OCI-LY7 (cell line): ENCODE measurements at regions not wholly inside any gene's neighbourhood (a gene's known extent, or its start where the extent isn't known, plus 50 kb on each side); places are given as distances from the start of the nearest gene placed in this dataset.

Experiments
- BruUV-seq: library from RNA; stranded (reverse); fragments of 400-500 nt; replicated peaks from 2 replicates; lab custom pipeline; 2021; lab: Mats Ljungman, UMichigan
- CTCF ChIA-PET: fragments of 300-600 bp; sonication (Branson Sonifier 250); formaldehyde crosslinking; loops from one replicate; lab custom pipeline; 2022; ENCODE audit warnings: antibody characterized with exemption; ENCODE audit not compliant: unreplicated experiment; lab: Charles Lee
- POLR2A ChIA-PET: fragments of 300-600 bp; sonication (Branson Sonifier 250); formaldehyde crosslinking; loops from one replicate; lab custom pipeline; 2022; ENCODE audit warnings: antibody characterized with exemption; lab: Charles Lee
- DNase-seq: peaks from one replicate; pipeline ENCODE4 v3.0.0-alpha.2; 2015; ENCODE audit warnings: low spot score
- H2AFZ ChIP-seq: fragments of 200-600 bp; sonication (generic), shearing (Covaris generic); 2 replicates; pipeline ENCODE4 v1.6.1; 2014; ENCODE audit warnings: mild to moderate bottlenecking, antibody characterized with exemption, low read length, moderate library complexity
- H3K27ac ChIP-seq: fragments of 200-600 bp; sonication (generic); 2 replicates; pipeline ENCODE4 v1.5.1; 2014; ENCODE audit warnings: mixed run types, low read depth, mild to moderate bottlenecking, moderate library complexity, low read length, inconsistent platforms; ENCODE audit not compliant: poor library complexity, severe bottlenecking
- H3K36me3 ChIP-seq: fragments of 200-600 bp; sonication (generic); 2 replicates; pipeline ENCODE4 v1.6.1; 2014; ENCODE audit warnings: mild to moderate bottlenecking, antibody characterized with exemption, low read length, moderate library complexity, mixed read lengths; ENCODE audit not compliant: insufficient read depth
- H3K4me1 ChIP-seq: fragments of 200-600 bp; sonication (generic); 2 replicates; pipeline ENCODE4 v1.5.1; 2014; ENCODE audit warnings: mild to moderate bottlenecking, low read length; ENCODE audit not compliant: insufficient read depth, poor library complexity, severe bottlenecking
- H3K4me2 ChIP-seq: fragments of 200-600 bp; sonication (generic); 2 replicates; pipeline ENCODE4 v1.6.1; 2014; ENCODE audit warnings: mild to moderate bottlenecking, low read length
- H3K4me3 ChIP-seq: fragments of 200-600 bp; sonication (generic); 2 replicates; pipeline ENCODE4 v1.5.1; 2014; ENCODE audit warnings: mild to moderate bottlenecking, low read depth, low read length; ENCODE audit not compliant: poor library complexity, severe bottlenecking
- H3K79me2 ChIP-seq: fragments of 200-600 bp; sonication (generic); 2 replicates; pipeline ENCODE4 v1.6.1; 2016; ENCODE audit warnings: low read depth, mild to moderate bottlenecking, low read length, moderate library complexity, mixed read lengths; ENCODE audit not compliant: insufficient read depth
- H3K9me2 ChIP-seq: fragments of 200-600 bp; sonication (generic); 2 replicates; pipeline ENCODE4 v1.6.1; 2016; ENCODE audit warnings: mild to moderate bottlenecking, low read length, mixed read lengths; ENCODE audit not compliant: insufficient read depth
- H3K9me3 ChIP-seq: fragments of 200-600 bp; sonication (generic); 2 replicates; pipeline ENCODE4 v1.6.1; 2014; ENCODE audit warnings: mild to moderate bottlenecking, mixed run types, low read length, mixed read lengths
- H4K20me1 ChIP-seq: fragments of 200-600 bp; sonication (generic); 2 replicates; pipeline ENCODE4 v1.6.1; 2014; ENCODE audit warnings: mild to moderate bottlenecking, antibody characterized with exemption, low read length, moderate library complexity, mixed read lengths; ENCODE audit not compliant: insufficient read depth
- CTCF ChIP-seq: fragments of 200-600 bp; sonication (generic); conservative IDR thresholded peaks from 2 replicates; pipeline ENCODE4 v1.5.1; 2014; ENCODE audit warnings: mild to moderate bottlenecking, antibody characterized with exemption, low read length, moderate library complexity, mixed read lengths
- EZH2phosphoT487 ChIP-seq: fragments of 200-600 bp; sonication (generic); IDR thresholded peaks from 2 replicates; pipeline ENCODE4 v1.6.1; 2018; ENCODE audit warnings: low read depth, borderline replicate concordance, mild to moderate bottlenecking, mixed run types, antibody characterized with exemption, low read length, moderate library complexity, mixed read lengths
- intact Hi-C: fragments of 100-400 bp; cut with micrococcal nuclease; formaldehyde crosslinking; loops from one replicate; pipeline ENCODE4 v1.10.0; 2022; ENCODE audit not compliant: unreplicated experiment

- ChIA-PET POLR2A (interaction anchor here (0.6 kb wide), 1 partner anchor 1022 kb away, joined by 8 read pairs; no protein-coding TSS in a partner anchor), CTCF (no interaction called here)
- Histone ChIP-seq H3K36me3 (no peaks in the 10 kb centered on the region), H3K9me3 (no peaks in the 10 kb centered on the region), H2AFZ (no peak overlapping the region), H3K4me3 (no peak overlapping the region), H4K20me1 (no peaks in the 10 kb centered on the region), H3K4me2 (no peak overlapping the region), H3K27ac (no peak overlapping the region), H3K79me2 (no peaks in the 10 kb centered on the region), H3K4me1 (no peaks in the 10 kb centered on the region), H3K9me2 (no peaks in the 10 kb centered on the region)
- intact Hi-C loops, result no loop called here
- BruUV-seq, result no TSS peak
- no peak for DNase-seq
- TF ChIP-seq CTCF, result no peak
- TF ChIP-seq EZH2phosphoT487, result no peak
Measured at GRCh38 chr10:37685741-37686683, 171.4 kb downstream of the ZNF248 start.

- H3K4me1 ChIP-seq, result no peaks in the 10 kb centered on the region
- ChIA-PET CTCF (no interaction called here), POLR2A (no interaction called here)
- no peaks in the 10 kb centered on the region for H3K9me2 ChIP-seq
- H3K27ac ChIP-seq, result no peak overlapping the region
- no peaks in the 10 kb centered on the region for H3K9me3 ChIP-seq
- intact Hi-C loops, result no loop called here
- no peak overlapping the region for H2AFZ ChIP-seq
- H3K4me3 ChIP-seq, result no peak overlapping the region
- no peaks in the 10 kb centered on the region for H4K20me1 ChIP-seq
- TF ChIP-seq CTCF (no peak), EZH2phosphoT487 (no peak)
- no TSS peak for BruUV-seq
- no peak overlapping the region for H3K4me2 ChIP-seq
- no peaks in the 10 kb centered on the region for H3K79me2 ChIP-seq
- no peaks in the 10 kb centered on the region for H3K36me3 ChIP-seq
- no peak for DNase-seq
Measured at GRCh38 chr10:37684765-37685164, 172.6 kb downstream of the ZNF248 start.

- H3K36me3 ChIP-seq, result no peaks in the 10 kb centered on the region
- ChIA-PET POLR2A (no interaction called here), CTCF (no interaction called here)
- no peaks in the 10 kb centered on the region for H4K20me1 ChIP-seq
- H2AFZ ChIP-seq, result no peak overlapping the region
- TF ChIP-seq EZH2phosphoT487 (no peak), CTCF (no peak)
- no peak overlapping the region for H3K27ac ChIP-seq
- intact Hi-C loops, result no loop called here
- H3K9me3 ChIP-seq, result no peaks in the 10 kb centered on the region
- no peaks in the 10 kb centered on the region for H3K79me2 ChIP-seq
- no peaks in the 10 kb centered on the region for H3K4me1 ChIP-seq
- DNase-seq, result no peak
- BruUV-seq, result no TSS peak
- no peak overlapping the region for H3K4me3 ChIP-seq
- no peak overlapping the region for H3K4me2 ChIP-seq
- H3K9me2 ChIP-seq, result no peaks in the 10 kb centered on the region
Measured at GRCh38 chr10:37682617-37683016, 174.8 kb downstream of the ZNF248 start.
